Neural cell (in vitro differentiated cells): ENCODE measurements at regions not wholly inside any gene's neighbourhood (a gene's known extent, or its start where the extent isn't known, plus 50 kb on each side); places are given as distances from the start of the nearest gene placed in this dataset.

Experiments used
- EZH2 ChIP-seq: fragments of 200-600, 300-800 bp; shearing (Covaris generic), sonication (generic); IDR thresholded peaks from 2 replicates; pipeline ENCODE4 v1.6.1; 2014; ENCODE audit warnings: antibody characterized with exemption, low read length, borderline replicate concordance, mild to moderate bottlenecking; ENCODE audit not compliant: insufficient read depth, poor library complexity, severe bottlenecking
- POLR2AphosphoS5 ChIP-seq: IDR thresholded peaks from 2 replicates; pipeline ENCODE4 v1.6.1; 2012
- RAD21 ChIP-seq: fragments of 450-650 bp; conservative IDR thresholded peaks from 2 replicates; pipeline ENCODE4 v1.6.1; 2014; ENCODE audit warnings: antibody characterized with exemption, mild to moderate bottlenecking, moderate library complexity
- TF ChIP-seq, protein P1 (sequence below): fragments of 450-650 bp; IDR thresholded peaks from 2 replicates; pipeline ENCODE4 v1.5.1; 2014; ENCODE audit warnings: antibody characterized with exemption, mild to moderate bottlenecking, moderate library complexity; ENCODE audit not compliant: poor library complexity, severe bottlenecking

DNA sequence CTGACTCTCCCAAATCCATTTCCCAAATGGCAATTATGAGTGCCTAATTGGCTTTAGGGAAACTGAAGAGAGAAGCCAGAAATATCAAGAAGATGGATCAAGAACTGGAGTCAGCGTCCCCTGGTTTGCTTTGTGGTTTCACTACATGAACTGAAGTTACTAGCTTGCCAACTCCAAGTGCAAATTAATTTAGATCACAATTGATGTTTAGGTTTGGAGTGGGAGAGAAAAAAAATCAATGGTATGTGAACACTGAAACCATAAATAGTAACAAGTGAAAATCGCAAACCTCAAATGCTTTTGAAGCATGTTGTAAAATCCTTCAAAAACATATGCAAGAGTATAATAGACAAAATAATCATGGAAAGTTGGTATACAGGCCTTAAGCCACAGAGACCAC lies 1528.6 kb upstream of the SLC10A2 start:
- TF ChIP-seq, protein P1, sequence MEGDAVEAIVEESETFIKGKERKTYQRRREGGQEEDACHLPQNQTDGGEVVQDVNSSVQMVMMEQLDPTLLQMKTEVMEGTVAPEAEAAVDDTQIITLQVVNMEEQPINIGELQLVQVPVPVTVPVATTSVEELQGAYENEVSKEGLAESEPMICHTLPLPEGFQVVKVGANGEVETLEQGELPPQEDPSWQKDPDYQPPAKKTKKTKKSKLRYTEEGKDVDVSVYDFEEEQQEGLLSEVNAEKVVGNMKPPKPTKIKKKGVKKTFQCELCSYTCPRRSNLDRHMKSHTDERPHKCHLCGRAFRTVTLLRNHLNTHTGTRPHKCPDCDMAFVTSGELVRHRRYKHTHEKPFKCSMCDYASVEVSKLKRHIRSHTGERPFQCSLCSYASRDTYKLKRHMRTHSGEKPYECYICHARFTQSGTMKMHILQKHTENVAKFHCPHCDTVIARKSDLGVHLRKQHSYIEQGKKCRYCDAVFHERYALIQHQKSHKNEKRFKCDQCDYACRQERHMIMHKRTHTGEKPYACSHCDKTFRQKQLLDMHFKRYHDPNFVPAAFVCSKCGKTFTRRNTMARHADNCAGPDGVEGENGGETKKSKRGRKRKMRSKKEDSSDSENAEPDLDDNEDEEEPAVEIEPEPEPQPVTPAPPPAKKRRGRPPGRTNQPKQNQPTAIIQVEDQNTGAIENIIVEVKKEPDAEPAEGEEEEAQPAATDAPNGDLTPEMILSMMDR, result no peak
- TF ChIP-seq RAD21 (no peak), EZH2 (no peak), POLR2AphosphoS5 (no peak)
